ENCODE measurements at regions not wholly inside any gene's neighbourhood (a gene's known extent, or its start where the extent isn't known, plus 50 kb on each side); places are given as distances from the start of the nearest gene placed in this dataset.

- Histone ChIP-seq H3K36me3 (ENCODE audit: control insufficient read depth, insufficient read depth, low read length) (no peaks in the 10 kb centered on the region), H3K4me1 (ENCODE audit: control insufficient read depth, insufficient read depth, low read length) (no peaks in the 10 kb centered on the region), H3K4me3 (ENCODE audit: low read length) (no peak overlapping the region), H3K9me3 (ENCODE audit: control insufficient read depth, low read depth, low read length) (no peaks in the 10 kb centered on the region), H3K27ac (ENCODE audit: low read length) (no peak overlapping the region), H3K27me3 (ENCODE audit: control insufficient read depth, insufficient read depth, low read length) (peaks cover 18% of the 10 kb centered on the region)
- no CpG with 5 or more reads among the region's 1 CpG for WGBS (ENCODE audit: insufficient coverage, low lambda C conversion rate)
- no peak for DNase-seq
These were observed 121.1 kb upstream of the TEX13C start for GRCh38 chrX:125198546-125198945.

- H3K27me3 ChIP-seq (ENCODE audit: control insufficient read depth, insufficient read depth, low read length) = peaks cover 39% of the 10 kb centered on the region
- no CpG with 5 or more reads among the region's 33 CpGs for WGBS (ENCODE audit: insufficient coverage, low lambda C conversion rate)
- DNase-seq = peak in 1 of 2 donors; percentile 25
- no peak overlapping the region for H3K27ac ChIP-seq (ENCODE audit: low read length)
- H3K36me3 ChIP-seq (ENCODE audit: control insufficient read depth, insufficient read depth, low read length) = no peaks in the 10 kb centered on the region
- H3K4me1 ChIP-seq (ENCODE audit: control insufficient read depth, insufficient read depth, low read length) = no peaks in the 10 kb centered on the region
- no peaks in the 10 kb centered on the region for H3K9me3 ChIP-seq (ENCODE audit: control insufficient read depth, low read depth, low read length)
- peak overlapping the region; percentile 26 for H3K4me3 ChIP-seq (ENCODE audit: low read length)
These were observed 117.0 kb upstream of the TEX13C start for GRCh38 chrX:125202591-125203248.

GRCh38 chrX:125203365-125203736, 116.3 kb upstream of the TEX13C start:
- no peaks in the 10 kb centered on the region for H3K9me3 ChIP-seq (ENCODE audit: control insufficient read depth, low read depth, low read length)
- H3K27ac ChIP-seq (ENCODE audit: low read length) = no peak overlapping the region
- peak overlapping the region; percentile 26 for H3K4me3 ChIP-seq (ENCODE audit: low read length)
- no CpG with 5 or more reads among the region's 25 CpGs for WGBS (ENCODE audit: insufficient coverage, low lambda C conversion rate)
- no peaks in the 10 kb centered on the region for H3K36me3 ChIP-seq (ENCODE audit: control insufficient read depth, insufficient read depth, low read length)
- H3K27me3 ChIP-seq (ENCODE audit: control insufficient read depth, insufficient read depth, low read length) = peaks cover 39% of the 10 kb centered on the region
- H3K4me1 ChIP-seq (ENCODE audit: control insufficient read depth, insufficient read depth, low read length) = no peaks in the 10 kb centered on the region
- DNase-seq = peak in 1 of 2 donors; percentile 46

GRCh38 chrX:125203737-125204578, 115.7 kb upstream of the TEX13C start:
- peak in 1 of 2 donors; percentile 45 for DNase-seq
- no CpG with 5 or more reads among the region's 63 CpGs for WGBS (ENCODE audit: insufficient coverage, low lambda C conversion rate)

GRCh38 chrX:125204681-125205132, 115.0 kb upstream of the TEX13C start:
- no CpG with 5 or more reads among the region's 22 CpGs for WGBS (ENCODE audit: insufficient coverage, low lambda C conversion rate)
- Histone ChIP-seq H3K27ac (ENCODE audit: low read length) (no peak overlapping the region), H3K4me3 (ENCODE audit: low read length) (peak overlapping the region; percentile 28), H3K9me3 (ENCODE audit: control insufficient read depth, low read depth, low read length) (no peaks in the 10 kb centered on the region), H3K36me3 (ENCODE audit: control insufficient read depth, insufficient read depth, low read length) (no peaks in the 10 kb centered on the region), H3K4me1 (ENCODE audit: control insufficient read depth, insufficient read depth, low read length) (no peaks in the 10 kb centered on the region), H3K27me3 (ENCODE audit: control insufficient read depth, insufficient read depth, low read length) (peaks cover 39% of the 10 kb centered on the region)
- DNase-seq = no peak

More at GRCh38 chrX:125203737-125204578, 115.7 kb upstream of the TEX13C start:
- no peaks in the 10 kb centered on the region for H3K4me1 ChIP-seq (ENCODE audit: control insufficient read depth, insufficient read depth, low read length)
- H3K36me3 ChIP-seq (ENCODE audit: control insufficient read depth, insufficient read depth, low read length) = no peaks in the 10 kb centered on the region
- peak overlapping the region; percentile 26 for H3K4me3 ChIP-seq (ENCODE audit: low read length)
- H3K27ac ChIP-seq (ENCODE audit: low read length) = no peak overlapping the region
- no peaks in the 10 kb centered on the region for H3K9me3 ChIP-seq (ENCODE audit: control insufficient read depth, low read depth, low read length)
- peaks cover 39% of the 10 kb centered on the region for H3K27me3 ChIP-seq (ENCODE audit: control insufficient read depth, insufficient read depth, low read length)

GRCh38 chrX:125205133-125205917, 114.3 kb upstream of the TEX13C start:
- Histone ChIP-seq H3K4me3 (ENCODE audit: low read length) (peak overlapping the region; percentile 28), H3K27ac (ENCODE audit: low read length) (peak overlapping the region; percentile 29), H3K27me3 (ENCODE audit: control insufficient read depth, insufficient read depth, low read length) (peaks cover 39% of the 10 kb centered on the region), H3K36me3 (ENCODE audit: control insufficient read depth, insufficient read depth, low read length) (no peaks in the 10 kb centered on the region), H3K4me1 (ENCODE audit: control insufficient read depth, insufficient read depth, low read length) (no peaks in the 10 kb centered on the region), H3K9me3 (ENCODE audit: control insufficient read depth, low read depth, low read length) (no peaks in the 10 kb centered on the region)
- WGBS (ENCODE audit: insufficient coverage, low lambda C conversion rate) = no CpG with 5 or more reads among the region's 48 CpGs
- peak; percentile 42 to 72 for DNase-seq

- Histone ChIP-seq H3K27ac (ENCODE audit: low read length) (peak overlapping the region; percentile 29), H3K9me3 (ENCODE audit: control insufficient read depth, low read depth, low read length) (no peaks in the 10 kb centered on the region), H3K4me1 (ENCODE audit: control insufficient read depth, insufficient read depth, low read length) (no peaks in the 10 kb centered on the region), H3K4me3 (ENCODE audit: low read length) (peak overlapping the region; percentile 28), H3K27me3 (ENCODE audit: control insufficient read depth, insufficient read depth, low read length) (peaks cover 39% of the 10 kb centered on the region), H3K36me3 (ENCODE audit: control insufficient read depth, insufficient read depth, low read length) (no peaks in the 10 kb centered on the region)
- no CpG with 5 or more reads among the region's 25 CpGs for WGBS (ENCODE audit: insufficient coverage, low lambda C conversion rate)
- DNase-seq = peak in 1 of 2 donors; percentile 43
These were observed 113.6 kb upstream of the TEX13C start for GRCh38 chrX:125205918-125206665.

GRCh38 chrX:125210146-125210545, 109.5 kb upstream of the TEX13C start:
- peaks cover 9% of the 10 kb centered on the region for H3K27me3 ChIP-seq (ENCODE audit: control insufficient read depth, insufficient read depth, low read length)
- H3K4me3 ChIP-seq (ENCODE audit: low read length) = no peak overlapping the region
- DNase-seq = no peak
- H3K36me3 ChIP-seq (ENCODE audit: control insufficient read depth, insufficient read depth, low read length) = no peaks in the 10 kb centered on the region
- no CpG with 5 or more reads among the region's 1 CpG for WGBS (ENCODE audit: insufficient coverage, low lambda C conversion rate)
- no peak overlapping the region for H3K27ac ChIP-seq (ENCODE audit: low read length)
- no peaks in the 10 kb centered on the region for H3K4me1 ChIP-seq (ENCODE audit: control insufficient read depth, insufficient read depth, low read length)
- no peaks in the 10 kb centered on the region for H3K9me3 ChIP-seq (ENCODE audit: control insufficient read depth, low read depth, low read length)

GRCh38 chrX:125219852-125220251, 99.8 kb upstream of the TEX13C start:
- no CpG with 5 or more reads among the region's 4 CpGs for WGBS (ENCODE audit: insufficient coverage, low lambda C conversion rate)
- no peaks in the 10 kb centered on the region for H3K9me3 ChIP-seq (ENCODE audit: control insufficient read depth, low read depth, low read length)
- H3K27me3 ChIP-seq (ENCODE audit: control insufficient read depth, insufficient read depth, low read length) = no peaks in the 10 kb centered on the region
- DNase-seq = no peak
- no peaks in the 10 kb centered on the region for H3K36me3 ChIP-seq (ENCODE audit: control insufficient read depth, insufficient read depth, low read length)
- no peak overlapping the region for H3K4me3 ChIP-seq (ENCODE audit: low read length)
- no peak overlapping the region for H3K27ac ChIP-seq (ENCODE audit: low read length)
- no peaks in the 10 kb centered on the region for H3K4me1 ChIP-seq (ENCODE audit: control insufficient read depth, insufficient read depth, low read length)
